ENCODE measurements at regions not wholly inside any gene's neighbourhood (a gene's known extent, or its start where the extent isn't known, plus 50 kb on each side); places are given as distances from the start of the nearest gene placed in this dataset.

DNA sequence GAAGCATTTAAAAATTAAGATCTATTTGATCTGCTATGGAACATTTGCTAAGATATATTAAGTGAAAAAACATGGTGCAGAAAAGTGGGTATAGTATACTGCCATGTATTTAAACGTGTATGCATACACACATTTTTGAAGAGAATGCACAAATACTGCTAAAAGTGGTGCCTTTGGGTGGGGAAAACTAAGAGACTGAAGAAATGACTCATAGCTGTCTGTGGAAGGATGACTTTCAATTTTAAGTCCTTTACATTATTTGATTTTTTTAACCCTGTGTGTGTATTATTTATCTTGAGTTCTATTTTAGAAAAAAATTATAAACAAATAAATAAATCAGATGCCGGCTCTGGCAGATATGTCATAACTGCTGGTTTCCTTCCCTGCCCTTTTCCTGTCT lies 120.7 kb upstream of the SLIT3 start:
- TF ChIP-seq, protein P1, sequence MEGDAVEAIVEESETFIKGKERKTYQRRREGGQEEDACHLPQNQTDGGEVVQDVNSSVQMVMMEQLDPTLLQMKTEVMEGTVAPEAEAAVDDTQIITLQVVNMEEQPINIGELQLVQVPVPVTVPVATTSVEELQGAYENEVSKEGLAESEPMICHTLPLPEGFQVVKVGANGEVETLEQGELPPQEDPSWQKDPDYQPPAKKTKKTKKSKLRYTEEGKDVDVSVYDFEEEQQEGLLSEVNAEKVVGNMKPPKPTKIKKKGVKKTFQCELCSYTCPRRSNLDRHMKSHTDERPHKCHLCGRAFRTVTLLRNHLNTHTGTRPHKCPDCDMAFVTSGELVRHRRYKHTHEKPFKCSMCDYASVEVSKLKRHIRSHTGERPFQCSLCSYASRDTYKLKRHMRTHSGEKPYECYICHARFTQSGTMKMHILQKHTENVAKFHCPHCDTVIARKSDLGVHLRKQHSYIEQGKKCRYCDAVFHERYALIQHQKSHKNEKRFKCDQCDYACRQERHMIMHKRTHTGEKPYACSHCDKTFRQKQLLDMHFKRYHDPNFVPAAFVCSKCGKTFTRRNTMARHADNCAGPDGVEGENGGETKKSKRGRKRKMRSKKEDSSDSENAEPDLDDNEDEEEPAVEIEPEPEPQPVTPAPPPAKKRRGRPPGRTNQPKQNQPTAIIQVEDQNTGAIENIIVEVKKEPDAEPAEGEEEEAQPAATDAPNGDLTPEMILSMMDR (IDR thresholded peaks at IDR 0.05), result no peak
- TF ChIP-seq POLR2A (IDR thresholded peaks at IDR 0.05) (no peak), POLR2AphosphoS5 (IDR thresholded peaks at IDR 0.05) (no peak), EP300 (IDR thresholded peaks at IDR 0.05) (no peak)
